HG03378 (cell line): ENCODE measurements at regions not wholly inside any gene's neighbourhood (a gene's known extent, or its start where the extent isn't known, plus 50 kb on each side); places are given as distances from the start of the nearest gene placed in this dataset.

ENCODE experiments used
- ATAC-seq: cut with Tn5 transposase; IDR thresholded peaks from one replicate; pipeline ENCODE4 v1.9.1; 2021; ENCODE audit warnings: mild to moderate bottlenecking, moderate library complexity; ENCODE audit not compliant: unreplicated experiment

DNA sequence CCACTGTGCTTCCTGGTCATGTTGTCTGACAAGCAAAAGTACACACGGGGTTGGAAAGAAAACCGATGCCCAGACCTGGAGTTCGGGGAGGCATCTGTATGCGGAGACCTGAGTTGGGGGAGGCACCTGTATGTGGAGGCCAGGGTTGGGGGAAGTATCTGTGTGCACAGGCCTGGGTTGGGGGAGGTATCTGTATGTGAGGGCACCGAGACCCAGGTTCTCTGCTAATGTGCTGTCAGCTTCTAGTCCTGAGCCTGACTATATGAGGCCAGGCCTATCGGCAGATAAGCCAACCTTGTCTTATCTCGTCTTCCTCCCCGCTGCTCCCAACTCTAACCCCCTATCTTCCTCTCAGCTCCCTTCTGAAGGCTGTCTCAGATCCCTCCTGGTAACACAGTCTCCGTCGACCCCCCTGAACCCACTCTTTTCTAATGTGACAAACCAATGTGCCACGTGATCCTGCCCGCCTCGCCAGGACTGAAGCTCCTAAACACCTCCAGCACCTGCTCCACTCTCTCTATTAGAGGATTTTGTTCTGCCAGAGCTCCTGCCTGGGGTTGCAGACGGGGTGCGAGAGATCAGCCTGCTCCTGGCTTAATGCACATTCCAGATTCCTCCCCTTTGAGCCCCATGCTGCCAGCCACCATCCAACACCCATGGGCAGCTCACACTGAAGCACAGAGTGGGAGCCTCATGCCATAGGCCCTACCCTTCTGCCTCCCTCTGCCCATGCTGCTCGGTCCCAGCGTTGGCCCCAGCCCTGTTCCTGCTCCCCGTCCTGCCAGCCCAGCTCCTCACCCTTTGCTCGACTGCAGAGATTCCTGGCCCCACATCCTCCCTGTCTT is 188.4 kb downstream of the SH3BP4 start:
- ATAC-seq: no peak

DNA sequence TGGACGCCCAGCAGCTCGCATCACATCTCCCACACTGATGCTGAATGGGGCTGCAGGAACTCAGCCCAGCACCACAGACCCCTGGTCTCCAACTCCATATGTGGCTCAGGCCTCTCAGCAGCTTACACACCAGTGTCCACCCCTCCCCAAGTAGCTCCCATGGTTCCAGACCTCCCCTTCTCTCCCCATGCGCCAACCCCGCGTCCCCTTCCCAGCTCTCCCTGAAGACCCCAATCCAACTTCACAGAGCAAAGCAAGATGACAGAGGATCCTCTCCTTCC is 188.9 kb downstream of the SH3BP4 start:
- ATAC-seq: no peak

DNA sequence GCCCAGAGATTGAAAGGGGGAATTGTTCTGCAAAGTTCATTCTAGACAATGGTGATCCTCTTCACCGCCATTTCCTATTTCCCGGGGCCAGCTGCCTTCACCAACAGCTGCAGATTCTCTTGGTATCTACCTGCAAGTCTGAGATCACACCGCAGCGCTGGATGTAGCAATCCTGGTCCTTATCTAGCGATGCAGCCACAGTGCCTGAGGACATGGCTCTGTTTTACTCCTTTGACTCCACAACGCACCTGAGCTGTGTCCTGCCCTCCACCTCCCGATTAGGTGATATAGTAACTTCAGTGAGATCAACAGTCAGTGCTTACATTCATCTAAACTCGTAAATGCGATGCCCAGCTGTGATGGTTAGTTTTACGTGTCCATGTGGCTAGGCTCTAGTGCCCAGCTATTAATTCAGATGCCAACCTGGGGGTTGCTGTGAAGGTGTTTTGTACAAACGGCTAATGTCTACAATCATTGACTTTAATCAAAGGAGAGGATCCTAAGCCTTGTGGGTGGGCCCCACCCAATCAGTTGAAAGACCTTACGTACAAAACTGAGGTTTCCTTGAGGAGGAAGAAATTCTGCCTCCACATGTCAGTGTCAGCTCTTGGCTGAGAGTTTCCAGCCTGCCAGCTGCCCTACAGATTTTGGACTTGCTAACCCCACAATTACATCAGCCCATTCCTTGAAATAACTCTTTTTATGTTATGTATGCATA is 189.8 kb downstream of the SH3BP4 start:
- ATAC-seq: no peak

DNA sequence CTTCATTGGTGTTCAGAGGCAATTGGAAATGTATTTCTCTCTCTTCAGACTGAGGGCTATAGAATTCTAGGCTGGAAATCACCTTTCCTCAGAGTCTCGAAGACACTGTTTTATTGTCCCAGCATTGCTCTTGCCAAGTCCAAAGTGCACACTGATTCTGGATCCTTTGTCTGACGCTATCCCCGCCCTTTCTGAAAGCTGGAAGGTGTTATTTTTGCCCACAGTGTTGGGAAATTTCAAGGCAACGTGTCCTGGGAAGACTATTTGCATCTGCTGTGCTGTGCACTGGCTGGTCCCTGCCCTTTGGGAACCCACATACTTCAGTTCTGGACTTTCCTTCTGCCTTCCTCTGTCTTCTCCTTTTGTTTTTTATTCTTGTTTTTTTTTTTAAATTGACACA is 190.8 kb downstream of the SH3BP4 start:
- ATAC-seq: no peak

DNA sequence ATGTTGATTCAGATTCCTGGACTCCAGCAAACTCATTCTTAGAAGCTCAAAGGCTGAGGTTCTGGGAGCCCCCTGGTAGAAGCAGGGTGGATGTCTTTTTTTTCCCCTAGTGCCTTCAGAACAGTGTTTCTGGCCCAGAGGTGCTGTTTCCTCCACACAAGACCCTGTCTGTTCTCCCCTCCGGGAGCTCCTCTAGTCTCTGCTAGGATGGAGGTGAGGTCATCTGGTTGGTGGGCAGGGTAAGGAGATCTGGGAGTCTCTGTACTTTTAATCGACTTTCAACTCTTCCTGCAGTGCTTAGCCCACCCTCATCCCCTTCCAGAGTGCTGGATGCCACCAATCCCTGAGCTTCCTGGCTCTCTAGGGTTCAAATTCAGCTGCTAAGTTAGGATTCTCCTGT is 192.0 kb downstream of the SH3BP4 start:
- no peak for ATAC-seq

DNA sequence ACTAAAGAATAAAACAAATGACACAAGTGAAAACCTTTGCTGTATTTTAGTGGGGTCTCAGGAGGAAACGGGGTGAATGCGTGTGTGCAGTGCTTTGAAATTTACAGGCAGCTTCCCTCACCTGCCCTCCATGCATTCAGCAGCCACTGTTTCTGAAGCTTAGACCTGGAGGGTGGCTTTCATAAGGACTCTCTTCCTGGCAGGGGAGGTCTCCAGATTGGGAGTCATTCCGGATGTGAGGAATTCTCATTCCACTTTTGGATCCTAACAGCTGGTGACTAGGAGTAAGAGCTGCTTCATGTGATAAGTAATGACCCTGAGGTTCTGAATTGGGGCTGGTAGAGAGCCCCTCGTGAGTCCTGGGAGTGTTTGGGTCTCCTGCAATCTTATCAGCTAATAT is 192.5 kb downstream of the SH3BP4 start:
- ATAC-seq: no peak

DNA sequence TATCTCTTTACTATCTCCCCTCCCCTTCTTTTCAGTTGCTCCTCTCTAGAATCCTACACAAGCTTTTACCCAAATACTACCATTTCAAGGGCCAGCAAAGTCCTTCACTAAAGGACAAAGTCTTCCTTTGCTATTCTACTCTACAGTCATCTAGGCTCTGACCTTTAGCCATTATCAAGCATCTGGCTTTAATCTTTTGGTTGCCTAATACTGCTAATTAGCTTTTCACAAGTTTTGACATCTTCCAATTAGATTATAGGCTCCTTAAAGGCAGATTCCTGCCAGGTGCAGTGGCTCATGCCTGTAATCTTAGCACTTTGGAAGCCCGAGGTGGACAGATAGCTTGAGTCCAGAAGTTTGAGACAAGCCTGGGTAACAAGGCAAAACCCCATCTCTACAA is 194.4 kb downstream of the SH3BP4 start:
- ATAC-seq: no peak

DNA sequence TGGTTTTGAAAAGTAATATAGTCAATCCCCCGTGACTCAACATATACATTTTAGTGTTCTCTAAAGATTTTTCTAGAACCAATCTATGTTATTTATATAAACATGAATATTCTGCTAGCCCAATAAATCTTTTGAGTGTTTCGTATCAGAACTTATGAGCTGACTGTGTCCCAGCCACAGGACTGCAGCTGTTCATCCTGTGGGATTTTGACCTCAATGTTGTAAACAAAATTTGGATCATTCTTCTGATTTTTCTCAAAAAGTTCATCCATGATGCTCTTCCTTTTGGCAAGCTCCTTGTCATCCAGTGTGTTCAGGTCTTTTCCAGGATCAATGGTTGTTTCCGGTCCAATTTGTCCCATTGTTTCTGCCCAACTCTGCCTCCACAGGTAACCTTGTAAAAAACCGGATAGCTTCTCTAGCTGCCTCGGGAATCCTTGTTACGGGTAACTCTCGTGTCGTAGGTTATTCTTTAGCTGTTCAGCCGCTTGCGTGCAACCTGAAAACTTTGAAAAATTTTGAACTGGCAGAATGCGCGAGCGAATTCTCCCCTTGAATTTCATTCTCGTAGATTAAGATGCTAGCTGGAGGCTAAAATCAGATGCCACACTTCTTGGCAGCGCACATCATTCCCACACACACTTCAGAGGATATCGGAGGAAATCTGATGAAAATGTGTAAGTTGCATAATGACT is 195.2 kb downstream of the SH3BP4 start:
- ATAC-seq: no peak

DNA sequence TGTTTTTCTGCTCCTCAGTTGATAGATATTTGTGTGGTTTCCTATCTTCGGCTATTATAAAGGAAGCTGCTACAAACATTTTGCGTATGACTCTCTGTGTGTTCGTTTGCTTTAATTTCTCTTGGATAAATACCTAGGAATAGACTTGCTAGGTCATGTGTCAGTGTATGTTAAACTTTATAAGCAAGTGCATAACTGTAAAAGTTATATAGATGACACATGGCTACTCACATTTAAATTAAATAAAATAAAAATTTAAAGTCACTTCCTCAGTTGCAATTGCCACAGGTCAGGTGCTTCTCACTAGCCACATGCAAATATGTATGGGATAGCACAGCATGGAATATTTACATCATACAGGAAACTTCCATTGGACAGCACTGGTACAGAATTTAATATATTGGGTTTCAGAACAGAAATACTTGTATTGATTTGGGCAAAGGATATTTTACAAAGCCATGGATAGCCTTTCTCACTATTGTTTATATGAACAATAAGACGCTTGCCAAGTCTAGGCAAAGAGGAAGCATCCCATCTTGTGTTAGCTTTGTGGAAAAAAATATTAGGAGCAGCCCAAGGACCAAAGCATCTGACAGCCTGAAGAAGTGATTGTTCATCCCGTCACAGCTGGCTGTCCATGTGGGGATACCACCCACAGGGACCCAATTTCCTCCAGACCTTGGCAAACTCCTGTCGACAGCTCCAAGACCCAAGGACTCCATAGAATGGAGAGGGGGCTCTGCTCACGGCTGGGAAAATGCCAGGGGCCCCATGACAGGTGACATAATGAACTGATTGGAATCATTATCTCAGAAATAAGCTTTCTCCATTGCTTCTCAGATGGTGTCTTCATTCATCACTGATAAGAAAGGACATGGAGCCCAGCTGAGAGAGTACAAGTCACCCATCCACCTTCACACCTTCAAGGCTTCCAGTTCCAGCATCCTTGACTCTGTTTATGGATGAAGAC is 196.7 kb downstream of the SH3BP4 start:
- no peak for ATAC-seq

DNA sequence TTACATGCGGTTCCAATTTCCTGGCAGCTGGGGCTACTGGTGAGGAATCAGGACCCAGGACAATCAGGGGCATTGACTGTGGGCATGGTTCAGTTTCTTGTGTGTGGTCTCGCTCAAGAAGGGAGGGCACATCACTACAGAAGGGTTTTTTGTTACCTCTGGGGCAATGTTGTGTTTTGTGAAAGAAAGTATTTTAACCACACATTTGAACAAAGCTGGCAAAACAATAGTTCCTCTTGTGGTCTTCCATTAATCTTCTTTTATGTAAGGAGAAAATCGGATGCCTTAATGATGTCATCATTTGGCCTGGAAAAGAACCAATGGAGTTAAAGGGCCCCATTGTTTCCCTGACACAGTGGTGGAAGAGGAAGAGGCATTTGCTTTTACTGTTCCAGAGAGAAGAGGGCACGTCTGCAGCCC is 197.4 kb downstream of the SH3BP4 start:
- no peak for ATAC-seq

DNA sequence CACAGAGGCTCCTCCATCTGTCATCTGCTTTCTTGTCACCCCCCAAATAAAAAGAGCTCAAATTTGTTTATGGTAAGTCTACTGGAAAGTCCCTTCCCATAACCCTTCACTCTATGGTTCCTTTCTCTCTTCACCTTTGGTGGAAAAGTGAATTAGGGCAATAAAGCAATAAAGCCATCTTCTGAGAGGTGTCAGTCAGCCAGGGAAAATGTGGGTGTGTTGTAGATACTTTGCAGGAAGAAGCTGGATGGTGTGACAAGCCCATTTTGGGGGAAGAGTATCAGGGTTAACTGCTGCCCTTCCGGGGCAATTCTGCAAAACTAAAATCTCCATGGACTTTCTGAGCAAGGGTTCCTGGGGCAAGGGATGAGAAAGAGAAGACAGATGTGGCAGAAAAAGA is 197.9 kb downstream of the SH3BP4 start:
- ATAC-seq: no peak

DNA sequence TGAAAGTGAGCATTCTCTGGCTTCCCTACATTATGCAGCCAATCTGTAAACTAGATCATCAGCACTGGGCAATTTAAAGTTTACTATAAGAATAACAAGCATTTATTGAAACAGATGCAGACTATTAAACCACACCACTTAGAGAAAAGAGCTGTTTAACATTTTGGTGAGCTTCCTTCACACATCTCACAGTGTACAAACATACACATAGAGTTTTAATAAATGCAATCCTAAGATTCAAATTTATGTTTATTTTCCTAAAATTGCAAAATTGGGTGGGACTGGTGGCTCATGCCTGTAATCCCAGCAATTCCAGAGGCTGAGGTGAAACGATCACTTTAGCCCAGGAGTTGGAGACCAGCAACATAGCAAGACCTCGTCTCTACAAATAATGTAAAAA is 199.3 kb downstream of the SH3BP4 start:
- ATAC-seq: no peak

DNA sequence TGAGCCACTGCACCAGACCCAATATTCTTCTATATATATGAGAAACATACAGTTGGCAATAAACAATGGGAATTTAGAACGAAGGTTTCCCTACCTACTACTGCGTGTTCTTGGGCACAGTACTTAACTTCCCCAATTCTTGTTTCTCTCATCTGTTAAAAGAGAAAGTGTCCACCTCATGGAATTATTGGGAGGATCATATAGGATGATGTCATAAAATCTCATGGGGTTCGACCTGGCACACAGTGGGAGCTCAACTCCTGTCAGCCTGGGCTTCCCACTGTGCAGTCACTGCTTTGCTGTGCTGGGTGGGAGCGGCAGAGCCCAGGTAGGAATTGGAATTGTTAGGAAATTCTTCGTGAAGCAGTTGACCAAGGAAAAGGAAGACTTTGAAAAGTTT is 203.3 kb downstream of the SH3BP4 start:
- no peak for ATAC-seq

DNA sequence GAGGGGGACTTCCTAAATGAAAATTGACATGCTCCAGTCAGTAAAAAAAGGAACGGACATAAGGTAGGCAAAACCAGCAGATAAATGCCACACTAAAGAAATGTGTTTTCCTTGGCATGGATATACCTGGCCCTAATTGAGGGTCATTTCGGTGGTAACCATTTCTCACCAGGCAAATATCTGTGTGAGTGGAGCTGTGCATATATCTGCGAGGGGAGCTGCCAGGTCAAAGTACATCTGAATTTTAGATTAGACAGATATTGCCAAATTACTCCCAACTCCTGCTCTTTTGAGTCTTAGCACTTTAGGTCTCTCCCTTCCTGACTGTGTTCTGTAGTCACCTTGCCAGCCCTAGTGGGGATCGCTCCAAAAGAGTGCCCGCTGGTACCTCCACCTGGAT is 204.2 kb downstream of the SH3BP4 start:
- ATAC-seq: no peak

DNA sequence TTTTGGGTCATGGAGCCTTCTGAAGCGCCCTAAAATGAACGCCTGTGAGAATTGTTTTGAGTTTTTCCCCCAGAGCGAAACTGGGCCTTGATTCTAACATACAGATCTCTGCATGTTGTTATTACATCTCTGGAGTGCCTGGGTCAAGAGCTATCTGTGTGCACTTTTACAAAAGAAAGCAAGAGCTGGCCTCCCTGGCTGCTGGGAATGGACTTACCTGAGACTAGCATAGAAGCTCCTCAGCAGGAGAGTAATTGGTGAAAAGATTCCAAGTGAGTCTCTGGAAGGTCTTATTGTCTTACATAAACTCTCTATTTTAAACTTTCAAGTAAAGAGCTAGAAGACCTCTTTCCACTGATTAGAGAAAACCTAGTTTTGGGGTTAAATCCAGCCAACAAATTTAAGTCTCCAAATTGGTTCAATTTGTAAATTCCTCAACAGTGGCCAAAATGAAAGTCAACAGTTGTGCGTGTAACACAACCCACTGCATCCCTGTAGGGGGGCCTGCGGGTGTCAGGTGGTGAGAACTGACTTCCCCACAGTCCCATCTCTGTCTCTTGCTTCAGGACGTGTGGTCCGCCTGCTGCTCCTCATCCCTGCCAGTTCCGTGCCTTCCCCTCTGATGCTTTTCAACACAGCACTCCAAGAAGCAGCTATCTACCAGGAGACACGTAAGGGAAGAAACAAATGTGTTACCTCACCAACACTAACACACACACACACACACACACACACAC is 206.1 kb downstream of the SH3BP4 start:
- ATAC-seq: no peak

DNA sequence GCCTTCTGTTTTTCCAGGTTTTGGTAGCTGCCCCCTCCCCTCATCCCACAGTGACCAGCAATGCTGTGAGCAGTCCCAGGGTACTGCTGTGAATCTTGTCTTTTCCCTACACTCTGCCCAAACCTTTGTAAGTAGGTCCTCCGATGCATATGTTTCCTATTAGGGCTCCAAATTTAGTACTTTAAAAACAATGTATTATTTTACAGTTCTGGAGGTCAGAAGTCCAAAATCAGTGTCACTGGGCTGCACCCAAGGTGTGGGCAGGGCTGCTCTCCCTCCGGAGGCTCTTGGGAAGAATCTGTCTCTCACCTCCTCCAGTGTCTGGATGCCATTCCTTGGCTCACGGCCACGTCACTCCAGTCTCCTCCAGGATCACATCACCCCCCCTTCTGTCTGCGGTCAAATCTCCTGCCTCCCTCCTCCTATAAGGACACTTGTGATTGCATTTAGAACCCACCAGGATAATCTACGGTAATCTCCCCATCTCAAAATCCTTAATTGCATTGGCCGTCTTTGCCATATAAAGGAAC is 208.5 kb downstream of the SH3BP4 start:
- no peak for ATAC-seq

DNA sequence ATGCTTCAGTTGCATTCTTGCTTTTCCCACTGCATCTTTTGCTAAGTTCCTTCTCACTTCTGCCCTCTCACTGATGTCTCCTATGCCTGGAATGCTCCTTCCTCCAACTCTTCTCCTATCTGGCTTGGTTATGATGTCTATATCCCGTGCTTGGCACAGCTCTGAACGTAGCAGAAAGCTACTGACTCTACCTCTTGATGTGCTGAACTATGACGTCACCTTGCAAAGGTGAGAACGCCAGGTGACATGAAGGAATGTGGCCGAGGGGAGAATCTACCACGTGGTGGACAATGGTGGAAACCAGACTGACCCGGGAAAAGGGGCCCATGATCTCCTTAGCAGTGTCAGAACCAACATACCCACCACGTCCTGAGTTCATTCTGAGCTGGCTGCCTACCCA is 209.7 kb downstream of the SH3BP4 start:
- ATAC-seq: no peak

DNA sequence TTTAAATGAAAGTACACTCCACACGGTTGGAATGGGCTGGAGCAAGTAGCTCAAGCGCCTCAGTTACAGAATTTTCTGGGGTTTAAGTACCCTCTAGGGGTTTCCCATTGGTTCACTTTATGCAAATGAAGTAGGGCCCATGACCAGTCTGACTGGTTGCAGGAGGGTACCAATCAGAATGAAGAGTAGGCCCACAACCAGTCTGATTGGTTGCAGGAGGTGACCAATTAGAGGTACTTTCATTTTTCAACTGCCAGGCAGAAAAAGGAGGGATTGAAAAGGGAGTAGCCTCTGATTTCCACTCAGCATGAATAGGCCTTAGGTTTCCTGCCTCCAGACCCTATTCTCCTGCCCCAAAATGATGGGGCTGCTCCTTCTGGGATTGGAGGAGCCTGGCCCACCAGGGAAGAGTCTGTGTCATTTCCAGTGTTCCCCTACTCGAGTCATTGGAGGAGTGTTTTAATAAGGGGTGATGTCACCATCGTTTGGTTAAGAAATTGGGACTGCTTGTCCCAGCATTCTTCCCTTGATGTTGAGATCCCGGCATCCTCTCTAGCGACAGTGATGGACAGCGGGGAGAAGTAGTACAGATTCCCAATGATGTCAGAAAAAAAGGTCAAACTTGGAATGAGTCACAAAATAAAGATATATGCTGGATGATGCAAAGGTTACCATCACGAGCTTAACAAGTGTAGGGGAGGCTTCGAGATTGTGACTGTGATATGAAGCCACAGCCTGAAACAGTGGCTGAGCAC is 210.4 kb downstream of the SH3BP4 start:
- ATAC-seq: no peak

DNA sequence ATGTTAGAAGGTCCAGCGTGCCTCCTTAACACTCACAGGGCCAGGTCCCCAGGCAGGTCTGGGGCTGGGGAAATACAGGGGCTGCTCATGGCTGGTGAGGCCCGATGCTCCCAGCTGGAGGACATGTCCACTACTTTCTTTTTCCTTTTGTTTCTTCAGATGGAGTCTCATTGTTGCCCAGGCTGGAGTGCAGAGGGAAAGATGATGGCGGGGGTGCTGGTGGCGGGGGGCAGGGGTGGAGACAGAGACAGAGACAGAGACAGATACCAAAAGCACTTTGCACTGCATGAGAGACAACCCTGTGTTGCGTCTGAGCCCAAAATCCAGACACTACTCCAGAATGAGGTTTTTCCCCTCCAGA is 211.0 kb downstream of the SH3BP4 start:
- ATAC-seq: no peak
